IMR-90 (cell line): ENCODE measurements at regions not wholly inside any gene's neighbourhood (a gene's known extent, or its start where the extent isn't known, plus 50 kb on each side); places are given as distances from the start of the nearest gene placed in this dataset.

Experiments
- CTCF ChIP-seq: conservative IDR thresholded peaks from 2 replicates; pipeline ENCODE4 v1.5.1; 2012; ENCODE audit warnings: mild to moderate bottlenecking, low read depth, low read length, improper control_type of control experiment
- ELK1 ChIP-seq: fragments of 150-350 bp; IDR thresholded peaks from 2 replicates; pipeline ENCODE4 v1.6.1; 2016; ENCODE audit warnings: low read depth, mild to moderate bottlenecking, low read length, moderate library complexity, borderline replicate concordance
- MAFK ChIP-seq: IDR thresholded peaks from 2 replicates; pipeline ENCODE4 v1.6.1; 2012; ENCODE audit warnings: low read depth, low read length, improper control_type of control experiment
- MAZ ChIP-seq: IDR thresholded peaks from 2 replicates; pipeline ENCODE4 v1.6.1; 2012; ENCODE audit warnings: low read depth, mild to moderate bottlenecking, low read length, improper control_type of control experiment, moderate library complexity, borderline replicate concordance
- POLR2A ChIP-seq: IDR thresholded peaks from 2 replicates; pipeline ENCODE4 v1.6.1; 2012; ENCODE audit warnings: mild to moderate bottlenecking, low read depth, low read length
- RFX5 ChIP-seq: IDR thresholded peaks from 2 replicates; pipeline ENCODE4 v1.8.0; 2012; ENCODE audit warnings: low read depth, mild to moderate bottlenecking, low read length, moderate library complexity
- USF2 ChIP-seq: fragments of 150-350 bp; IDR thresholded peaks from 2 replicates; pipeline ENCODE4 v1.6.1; 2017; ENCODE audit warnings: mild to moderate bottlenecking, antibody characterized with exemption, low read length, low read depth

- no peak for TF ChIP-seq POLR2A
- TF ChIP-seq CTCF, result no peak
- no peak for TF ChIP-seq ELK1
- TF ChIP-seq USF2, result no peak
- no peak for TF ChIP-seq MAZ
- no peak for TF ChIP-seq MAFK
- no peak for TF ChIP-seq RFX5
Observed at GRCh38 chr2:82339805-82340204, 2035.3 kb upstream of the LRRTM1 start.
